NCI-H1436 treated with DMSO at 0.1 percent for 48 hours (cell line): ENCODE measurements at regions not wholly inside any gene's neighbourhood (a gene's known extent, or its start where the extent isn't known, plus 50 kb on each side); places are given as distances from the start of the nearest gene placed in this dataset.
"Not testable (repeated sequence)": the region's sequence is repeated elsewhere in the genome, so short reads cannot be mapped to it uniquely, and the experiment has no call there.

Experiments
- DNase-seq: peaks from one replicate; lab custom pipeline; 2025; lab: John Stamatoyannopoulos, UW

GRCh38 chr10:84854439-84854838, 526.0 kb downstream of the CCSER2 start:
- DNase-seq = no peak

- DNase-seq = no peak
Measured at GRCh38 chr10:84860855-84861254, 532.5 kb downstream of the CCSER2 start.

GRCh38 chr10:84862551-84862950, 534.2 kb downstream of the CCSER2 start:
- DNase-seq = no peak

GRCh38 chr10:84863675-84864074, 535.3 kb downstream of the CCSER2 start:
- DNase-seq = no peak

- DNase-seq = no peak
Measured at GRCh38 chr10:84876116-84876999, 548.0 kb downstream of the CCSER2 start.

GRCh38 chr10:84879991-84880390, 551.6 kb downstream of the CCSER2 start:
- no peak for DNase-seq

- DNase-seq = not testable (repeated sequence)
Measured at GRCh38 chr10:84881696-84882095, 553.3 kb downstream of the CCSER2 start.

GRCh38 chr10:84890706-84891105, 562.3 kb downstream of the CCSER2 start:
- no peak for DNase-seq

GRCh38 chr10:84891631-84892030, 563.2 kb downstream of the CCSER2 start:
- DNase-seq = no peak

GRCh38 chr10:84895541-84895940, 567.2 kb downstream of the CCSER2 start:
- DNase-seq = no peak

- DNase-seq = no peak
Measured at GRCh38 chr10:84896909-84897308, 568.5 kb downstream of the CCSER2 start.

- no peak for DNase-seq
Measured at GRCh38 chr10:84899268-84899667, 570.9 kb downstream of the CCSER2 start.

GRCh38 chr10:84900141-84900540, 571.8 kb downstream of the CCSER2 start:
- DNase-seq = no peak

- DNase-seq = no peak
Measured at GRCh38 chr10:84901885-84902284, 573.5 kb downstream of the CCSER2 start.

GRCh38 chr10:84902553-84902952, 574.2 kb downstream of the CCSER2 start:
- DNase-seq = no peak

- no peak for DNase-seq
Measured at GRCh38 chr10:84903320-84903719, 574.9 kb downstream of the CCSER2 start.

- no peak for DNase-seq
Measured at GRCh38 chr10:84907461-84908009, 579.1 kb downstream of the CCSER2 start.

- no peak for DNase-seq
Measured at GRCh38 chr10:84908491-84908890, 580.1 kb downstream of the CCSER2 start.

GRCh38 chr10:84921701-84922100, 593.3 kb downstream of the CCSER2 start:
- DNase-seq = no peak

- no peak for DNase-seq
Measured at GRCh38 chr10:84924131-84924530, 595.7 kb downstream of the CCSER2 start.

- no peak for DNase-seq
Measured at GRCh38 chr10:84925495-84925894, 597.1 kb downstream of the CCSER2 start.

GRCh38 chr10:84933402-84933801, 605.0 kb downstream of the CCSER2 start:
- DNase-seq = no peak

- no peak for DNase-seq
Measured at GRCh38 chr10:84935772-84936171, 607.4 kb downstream of the CCSER2 start.
